Fibroblast of lung (primary cell): ENCODE measurements at regions not wholly inside any gene's neighbourhood (a gene's known extent, or its start where the extent isn't known, plus 50 kb on each side); places are given as distances from the start of the nearest gene placed in this dataset.

Experiments used
- EZH2 ChIP-seq: IDR thresholded peaks from 2 replicates; pipeline ENCODE4 v1.5.1; 2012; ENCODE audit warnings: low read length, control low read depth, mild to moderate bottlenecking; ENCODE audit errors: missing control alignments
- TF ChIP-seq, protein P1 (sequence below), 2 donors: IDR thresholded peaks in 1 of 2; conservative IDR thresholded peaks in 1 of 2; 1 replicate in 1 of 2; 2 replicates in 1 of 2; pipeline ENCODE4 v1.5.1; 2011 to 2012; ENCODE audit warnings: low read length in 2 of 2, control low read depth in 1 of 2, inconsistent platforms in 1 of 2, low read depth in 1 of 2, mild to moderate bottlenecking in 1 of 2

GRCh38 chr5:85182344-85182743 lies 797.7 kb upstream of the EDIL3 start:
- TF ChIP-seq EZH2, result no peak
- TF ChIP-seq, protein P1, sequence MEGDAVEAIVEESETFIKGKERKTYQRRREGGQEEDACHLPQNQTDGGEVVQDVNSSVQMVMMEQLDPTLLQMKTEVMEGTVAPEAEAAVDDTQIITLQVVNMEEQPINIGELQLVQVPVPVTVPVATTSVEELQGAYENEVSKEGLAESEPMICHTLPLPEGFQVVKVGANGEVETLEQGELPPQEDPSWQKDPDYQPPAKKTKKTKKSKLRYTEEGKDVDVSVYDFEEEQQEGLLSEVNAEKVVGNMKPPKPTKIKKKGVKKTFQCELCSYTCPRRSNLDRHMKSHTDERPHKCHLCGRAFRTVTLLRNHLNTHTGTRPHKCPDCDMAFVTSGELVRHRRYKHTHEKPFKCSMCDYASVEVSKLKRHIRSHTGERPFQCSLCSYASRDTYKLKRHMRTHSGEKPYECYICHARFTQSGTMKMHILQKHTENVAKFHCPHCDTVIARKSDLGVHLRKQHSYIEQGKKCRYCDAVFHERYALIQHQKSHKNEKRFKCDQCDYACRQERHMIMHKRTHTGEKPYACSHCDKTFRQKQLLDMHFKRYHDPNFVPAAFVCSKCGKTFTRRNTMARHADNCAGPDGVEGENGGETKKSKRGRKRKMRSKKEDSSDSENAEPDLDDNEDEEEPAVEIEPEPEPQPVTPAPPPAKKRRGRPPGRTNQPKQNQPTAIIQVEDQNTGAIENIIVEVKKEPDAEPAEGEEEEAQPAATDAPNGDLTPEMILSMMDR (conservative IDR thresholded peaks at IDR 0.05 in 1 of 2, IDR thresholded peaks at IDR 0.05 in 1 of 2; ENCODE audit: low read depth in 1 of 2, low read length in 2 of 2), result no peak
